HG03354 (cell line): ENCODE measurements at regions not wholly inside any gene's neighbourhood (a gene's known extent, or its start where the extent isn't known, plus 50 kb on each side); places are given as distances from the start of the nearest gene placed in this dataset.

ENCODE experiments used
- ATAC-seq: cut with Tn5 transposase; IDR thresholded peaks from one replicate; pipeline ENCODE4 v1.9.1; 2021; ENCODE audit warnings: mild to moderate bottlenecking; ENCODE audit not compliant: unreplicated experiment, poor library complexity, severe bottlenecking

DNA sequence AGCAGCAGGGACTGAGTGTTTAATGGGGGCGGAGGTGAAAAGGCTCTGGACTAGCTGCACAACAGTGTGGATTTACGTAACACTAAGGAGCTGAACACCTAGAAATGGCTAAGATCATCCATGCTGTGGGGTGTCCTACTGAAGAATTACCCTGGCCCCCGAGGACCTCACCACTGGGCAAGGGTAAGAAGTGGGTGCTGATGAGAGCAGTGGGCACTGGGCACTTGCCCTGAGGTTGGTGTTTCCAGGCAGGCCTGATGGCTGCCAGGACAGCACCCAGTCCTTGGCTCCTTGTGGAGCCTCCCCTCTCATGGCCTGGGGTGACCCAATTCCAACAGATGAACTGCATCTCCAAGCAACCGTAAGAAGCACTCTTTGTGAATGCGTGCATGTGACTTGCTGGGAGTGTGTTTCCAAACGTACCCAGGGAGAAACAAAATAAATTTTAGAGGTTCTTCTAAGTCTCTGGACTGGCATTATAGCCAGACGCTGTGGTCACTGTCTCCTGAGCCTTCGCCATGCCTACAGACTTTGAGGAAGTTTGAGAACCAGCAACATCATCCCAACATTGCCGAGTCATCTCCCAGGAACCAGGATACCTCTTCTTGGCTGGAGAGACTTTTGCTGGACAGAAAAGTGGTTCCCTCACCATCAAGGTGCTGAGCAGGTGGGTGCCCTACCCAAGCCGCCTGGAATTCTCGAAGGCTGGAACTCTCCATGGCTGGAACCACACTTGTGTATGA lies 245.9 kb downstream of the ERMARD start:
- no peak for ATAC-seq

DNA sequence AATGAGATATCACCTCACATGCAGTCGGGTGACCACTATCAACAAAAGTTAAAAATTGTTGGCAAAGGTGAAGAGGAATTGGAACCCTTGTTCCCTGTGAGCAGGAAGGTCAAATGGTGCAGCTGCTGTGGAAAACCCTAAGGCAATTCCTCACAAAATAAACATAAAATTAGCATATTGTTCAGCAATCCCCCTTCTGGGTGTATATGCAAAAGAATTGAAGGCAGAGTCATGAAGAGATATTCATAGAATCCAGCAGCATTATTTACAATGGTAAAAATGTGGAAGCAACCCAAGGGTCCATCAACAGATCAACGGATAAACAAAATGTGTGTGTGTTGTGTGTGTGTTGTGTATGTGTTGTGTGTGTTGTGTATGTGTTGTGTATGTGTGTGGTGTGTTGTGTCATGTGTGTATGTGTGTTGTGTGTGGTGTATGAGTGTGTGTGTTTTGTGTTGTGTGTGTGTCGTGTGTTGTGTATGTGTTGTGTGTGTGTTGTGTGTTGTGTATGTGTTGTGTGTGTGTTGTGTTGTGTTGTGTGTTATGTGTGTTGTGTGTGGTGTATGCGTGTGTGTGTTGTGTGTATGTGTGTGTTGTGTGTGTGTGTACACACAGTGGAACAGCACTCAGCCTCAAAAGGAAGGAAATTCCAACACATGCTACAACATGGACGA lies 245.1 kb downstream of the ERMARD start:
- no peak for ATAC-seq

DNA sequence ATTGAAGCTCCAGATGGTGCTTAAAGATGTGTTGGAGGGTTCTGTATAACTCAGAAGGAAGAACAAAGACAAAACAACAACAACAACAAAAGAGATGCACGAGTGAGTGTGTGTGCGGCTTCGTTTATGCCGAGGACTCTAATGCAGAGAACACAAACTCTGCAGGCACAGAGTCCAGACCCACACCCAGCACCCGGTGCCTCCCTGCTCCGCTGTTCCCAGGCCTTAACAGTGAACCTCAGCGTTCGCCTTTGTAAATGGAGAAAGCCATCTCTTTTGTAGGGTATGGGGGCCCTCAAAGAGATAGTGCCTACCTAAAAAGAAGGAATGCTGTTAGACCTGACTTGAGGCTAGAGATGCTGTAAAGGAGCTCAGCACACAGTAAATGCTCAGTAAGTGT lies 243.3 kb downstream of the ERMARD start:
- ATAC-seq: no peak

DNA sequence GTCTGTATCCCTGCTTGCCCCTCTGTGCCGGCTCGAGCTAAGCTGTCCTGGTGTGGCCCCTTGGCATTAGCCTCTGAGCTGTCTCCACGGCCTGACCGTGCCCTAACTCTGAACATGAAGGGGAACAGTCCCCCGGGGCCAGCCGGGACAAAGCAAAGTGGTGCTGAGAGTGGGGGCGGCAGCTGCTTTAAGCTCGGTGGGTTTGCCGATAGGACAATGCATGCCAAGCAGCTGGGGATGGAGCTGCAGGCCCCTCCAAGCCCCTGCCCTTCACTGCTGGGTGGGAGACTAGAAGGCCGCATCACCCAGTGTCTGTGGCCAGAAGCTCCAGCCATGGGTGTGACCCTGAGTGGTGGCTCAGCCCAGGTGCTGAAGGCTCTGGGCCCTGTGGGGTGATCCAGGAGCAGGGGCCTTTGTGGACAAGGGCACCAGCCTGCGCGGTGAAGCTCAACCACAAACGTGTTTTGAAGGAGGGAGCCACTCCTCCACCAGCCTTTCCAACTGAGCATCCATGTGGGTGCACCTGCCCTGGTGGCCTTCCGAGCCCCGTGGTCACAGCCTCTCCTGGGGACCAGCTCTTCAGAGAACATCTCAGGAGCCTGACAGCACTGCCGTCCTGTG lies 242.5 kb downstream of the ERMARD start:
- ATAC-seq: no peak

DNA sequence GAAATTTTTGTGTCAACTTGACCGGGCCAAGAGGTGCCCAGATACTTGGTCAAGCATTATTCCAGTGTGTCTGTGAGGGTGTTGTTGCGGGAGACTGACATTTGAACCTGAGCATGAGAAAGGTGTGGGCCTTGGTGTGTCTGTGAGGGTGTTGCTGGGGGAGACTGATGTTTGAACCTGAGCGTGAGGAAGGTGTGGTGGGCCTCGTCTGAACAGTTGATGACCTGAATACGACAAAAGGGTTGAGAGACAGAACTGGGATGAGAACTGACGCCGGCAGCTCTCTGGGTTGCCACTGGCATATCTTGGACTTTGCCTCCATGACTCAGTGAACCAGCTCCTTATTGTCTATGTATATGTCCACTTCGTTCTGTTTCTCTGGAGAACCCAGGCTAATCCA lies 240.5 kb downstream of the ERMARD start:
- no peak for ATAC-seq

DNA sequence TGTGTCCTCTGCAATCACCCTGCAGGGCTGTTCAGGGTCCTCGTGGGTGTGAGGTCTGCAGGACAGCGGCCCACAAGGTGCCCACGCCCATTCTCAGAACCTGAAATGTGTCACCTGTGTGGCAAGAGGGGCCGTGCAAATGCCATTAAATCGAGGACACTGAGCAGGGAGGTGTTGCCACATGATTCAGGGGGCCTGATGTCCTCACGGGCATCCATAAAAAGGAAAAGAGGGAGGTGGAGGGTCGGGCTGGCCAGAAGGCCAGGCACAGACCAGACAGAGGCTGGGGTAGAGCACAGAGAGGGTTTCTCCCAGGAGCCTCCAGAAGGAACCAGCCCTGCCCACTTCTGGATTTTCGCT lies 239.6 kb downstream of the ERMARD start:
- no peak for ATAC-seq

DNA sequence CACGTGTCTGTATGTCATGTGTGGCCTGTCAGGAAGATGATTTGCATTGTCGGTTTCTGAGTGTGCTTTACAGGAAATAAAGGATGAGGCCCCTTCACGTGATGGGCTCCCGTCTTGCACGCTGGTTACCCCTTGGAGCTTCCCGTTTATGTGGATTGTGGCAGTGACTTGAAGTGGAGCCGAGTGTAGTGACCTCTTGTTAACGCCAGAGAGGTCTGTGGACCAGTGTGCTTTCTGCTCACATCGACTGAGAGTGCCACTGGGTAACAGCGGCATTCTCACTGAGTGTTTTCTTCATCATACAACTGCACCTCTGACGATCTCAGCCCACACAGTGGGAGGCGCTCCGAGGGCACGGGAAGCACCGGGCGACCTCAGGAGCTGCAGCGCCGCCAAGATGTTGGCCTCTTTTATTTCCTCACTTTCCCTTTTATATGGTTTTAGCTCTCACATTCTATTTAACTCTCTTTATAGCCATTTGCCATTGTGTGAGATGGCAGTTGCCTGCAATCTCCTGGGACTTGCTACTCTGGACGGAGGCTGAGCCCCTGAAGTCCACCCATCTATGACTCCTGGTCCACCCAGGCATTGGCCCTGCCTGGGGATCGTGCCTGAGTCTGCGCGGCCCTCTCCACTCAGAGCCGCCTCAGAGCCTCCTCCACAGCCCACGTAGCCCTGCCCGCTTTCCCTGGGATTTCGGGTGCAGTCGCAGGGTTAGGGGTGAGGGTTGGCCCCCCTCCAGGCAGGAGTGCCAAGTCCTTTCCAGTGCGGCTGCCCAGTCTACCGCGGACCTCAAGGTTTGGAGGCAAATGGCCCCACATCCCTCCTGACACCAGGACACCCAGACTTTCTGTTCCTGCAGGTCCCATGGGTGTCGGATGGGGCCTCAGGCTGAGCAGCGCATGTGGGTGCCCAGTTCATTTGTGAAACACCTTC lies 238.9 kb downstream of the ERMARD start:
- peak; percentile 59 for ATAC-seq

DNA sequence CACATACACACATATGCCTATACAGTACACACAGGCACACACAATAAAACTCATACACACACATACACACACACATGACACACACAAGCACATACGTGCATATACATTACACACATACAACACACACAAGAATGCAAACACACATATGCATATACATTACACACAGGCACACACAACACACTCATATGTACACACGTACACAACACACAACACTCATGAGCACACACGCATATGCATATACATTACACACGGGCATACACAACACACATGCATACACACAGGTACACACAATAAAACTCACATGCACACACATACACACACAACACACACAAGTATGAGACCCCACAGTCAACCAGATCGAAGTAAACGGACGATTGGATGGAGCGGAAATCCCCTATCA lies 238.2 kb downstream of the ERMARD start:
- ATAC-seq: no peak

DNA sequence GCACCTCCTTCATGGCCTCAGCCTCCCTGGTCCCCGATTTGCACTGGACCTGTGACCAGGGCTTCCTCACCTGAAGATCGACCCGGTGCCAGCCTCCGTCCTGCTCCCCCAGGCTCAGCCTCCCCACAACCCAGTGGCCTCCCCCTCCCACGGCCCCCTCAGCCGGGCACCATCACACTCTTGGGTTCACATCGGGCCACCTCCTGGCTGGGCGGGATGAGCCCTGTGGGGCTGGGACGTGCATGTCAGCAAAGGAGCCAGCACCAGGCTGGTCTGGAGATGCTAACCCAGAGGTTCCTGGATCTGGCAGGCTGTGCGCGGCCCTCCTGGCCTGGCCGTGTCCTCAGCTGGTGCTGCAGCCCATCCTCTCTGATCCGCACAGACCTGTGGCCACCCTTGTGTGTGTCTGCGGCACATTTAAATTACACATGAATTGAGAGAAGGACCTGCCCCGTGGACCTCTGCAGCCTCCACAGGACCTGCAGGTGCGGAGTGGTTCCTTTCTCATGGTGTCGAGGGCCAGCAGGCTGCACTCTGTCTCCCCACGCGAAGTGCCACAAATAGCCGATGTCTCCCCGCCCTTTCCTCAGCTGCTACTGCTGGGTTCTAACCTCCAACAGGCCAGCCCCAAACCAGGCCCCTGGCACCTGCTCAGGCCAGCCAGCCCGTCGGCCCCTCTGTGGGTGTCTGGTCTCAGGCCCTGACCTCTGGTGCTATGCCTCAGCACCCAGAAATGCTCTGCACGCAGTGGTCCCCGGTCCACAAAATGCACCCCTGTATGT lies 237.5 kb downstream of the ERMARD start:
- ATAC-seq: no peak

DNA sequence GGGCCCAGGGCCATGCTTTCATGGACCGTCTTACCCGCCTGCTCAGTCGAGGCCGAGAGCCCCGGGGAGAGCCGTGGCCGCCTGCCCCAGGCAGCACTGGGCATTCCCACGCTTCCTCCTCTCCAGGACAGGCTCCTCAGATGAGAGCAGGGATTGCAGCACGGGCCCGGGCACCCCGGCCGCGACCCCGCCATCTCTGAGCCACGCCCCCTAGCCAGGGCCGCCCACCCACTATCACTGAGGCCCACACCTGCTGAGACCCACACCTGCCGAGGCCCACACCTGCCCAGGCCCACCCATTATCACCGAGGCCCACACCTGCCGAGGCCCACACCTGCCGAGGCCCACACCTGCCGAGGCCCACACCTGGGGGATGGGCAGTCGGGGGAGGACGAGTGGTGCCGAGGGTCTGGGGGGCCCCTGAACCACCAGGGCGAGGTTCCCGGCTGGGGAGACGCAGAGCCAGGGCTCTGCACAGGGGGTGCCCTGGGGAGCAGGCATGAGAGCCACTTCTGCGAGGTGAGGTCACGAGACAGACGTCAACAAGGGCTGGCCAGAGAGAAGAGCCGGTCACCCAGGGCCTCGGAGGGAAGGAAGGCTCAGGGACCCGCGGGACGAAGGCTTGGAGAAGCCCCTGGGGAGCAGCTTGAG lies 235.6 kb downstream of the ERMARD start:
- no peak for ATAC-seq

DNA sequence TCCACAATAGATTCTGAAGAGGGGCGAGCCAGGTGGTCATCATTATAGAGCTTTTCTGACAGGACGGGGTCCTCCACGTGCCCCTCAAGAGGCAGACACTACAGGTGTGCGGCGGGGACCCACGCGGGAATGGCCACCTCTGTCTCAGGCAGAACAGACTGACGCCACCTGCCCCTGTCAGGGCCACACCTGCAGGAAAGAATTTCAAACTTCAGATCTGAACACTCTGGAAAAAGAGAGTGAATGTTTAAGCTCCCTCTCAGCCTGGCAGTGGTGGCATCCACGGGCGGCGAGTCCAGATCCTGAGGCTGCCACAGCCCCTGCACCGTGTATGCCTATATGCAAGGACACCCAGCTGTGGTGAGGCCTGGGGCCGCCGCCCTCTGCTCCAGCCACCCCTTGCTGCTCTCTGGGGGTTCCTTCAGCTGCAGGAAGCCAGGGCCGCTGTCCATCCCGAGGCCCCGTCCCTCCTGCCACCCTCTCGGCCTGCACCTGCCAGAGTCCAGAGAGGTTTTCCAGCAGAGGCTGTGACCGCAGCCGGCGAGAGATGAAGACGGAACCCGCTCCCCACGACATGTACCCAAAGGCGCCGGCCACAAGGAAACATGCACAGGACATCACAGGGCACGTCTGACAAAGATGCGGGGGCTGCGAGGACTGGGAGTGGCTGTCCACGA lies 234.9 kb downstream of the ERMARD start:
- ATAC-seq: no peak

DNA sequence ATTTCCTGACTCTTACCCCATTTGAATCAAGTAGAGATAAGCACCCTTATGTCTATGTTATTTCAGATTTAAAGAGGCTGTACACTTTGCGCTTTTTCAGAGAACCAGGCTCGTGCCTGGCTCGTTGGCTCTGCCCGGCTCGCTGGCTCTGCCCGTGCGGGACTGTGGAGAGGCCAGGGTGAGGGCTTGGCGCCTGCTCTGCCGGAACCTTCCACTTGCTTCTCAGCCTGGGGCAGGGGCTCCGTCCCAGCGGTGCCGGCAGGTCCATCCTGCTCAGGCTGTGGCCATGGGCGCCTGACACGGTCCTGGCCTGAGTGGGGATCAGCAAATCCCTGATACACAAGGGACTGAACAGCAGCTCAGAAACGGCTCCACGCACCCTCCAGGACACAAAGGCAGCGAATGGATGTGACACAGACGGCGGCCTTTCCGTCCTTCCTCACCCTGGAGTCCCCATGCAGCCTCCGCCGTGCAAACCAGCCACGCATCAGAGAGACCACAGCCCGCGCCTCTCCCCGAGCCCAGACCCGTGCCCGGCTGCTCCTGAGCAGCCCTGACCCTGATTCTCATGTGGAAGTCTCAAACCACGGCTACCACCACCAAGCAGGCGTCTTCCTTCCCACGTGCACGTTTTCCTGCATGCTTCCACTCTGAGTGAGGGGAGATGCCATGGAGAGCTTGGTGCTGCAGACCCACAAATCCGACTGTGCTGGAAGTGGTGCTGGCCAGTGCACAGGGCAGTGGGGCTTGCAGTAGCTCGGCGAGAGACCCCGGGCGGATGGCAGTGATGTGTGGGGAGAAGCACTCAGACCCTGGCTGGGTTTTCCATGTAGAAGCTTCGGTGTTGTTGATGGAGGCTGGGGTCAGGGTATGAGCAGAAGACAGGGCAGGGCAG lies 233.9 kb downstream of the ERMARD start:
- ATAC-seq: no peak

DNA sequence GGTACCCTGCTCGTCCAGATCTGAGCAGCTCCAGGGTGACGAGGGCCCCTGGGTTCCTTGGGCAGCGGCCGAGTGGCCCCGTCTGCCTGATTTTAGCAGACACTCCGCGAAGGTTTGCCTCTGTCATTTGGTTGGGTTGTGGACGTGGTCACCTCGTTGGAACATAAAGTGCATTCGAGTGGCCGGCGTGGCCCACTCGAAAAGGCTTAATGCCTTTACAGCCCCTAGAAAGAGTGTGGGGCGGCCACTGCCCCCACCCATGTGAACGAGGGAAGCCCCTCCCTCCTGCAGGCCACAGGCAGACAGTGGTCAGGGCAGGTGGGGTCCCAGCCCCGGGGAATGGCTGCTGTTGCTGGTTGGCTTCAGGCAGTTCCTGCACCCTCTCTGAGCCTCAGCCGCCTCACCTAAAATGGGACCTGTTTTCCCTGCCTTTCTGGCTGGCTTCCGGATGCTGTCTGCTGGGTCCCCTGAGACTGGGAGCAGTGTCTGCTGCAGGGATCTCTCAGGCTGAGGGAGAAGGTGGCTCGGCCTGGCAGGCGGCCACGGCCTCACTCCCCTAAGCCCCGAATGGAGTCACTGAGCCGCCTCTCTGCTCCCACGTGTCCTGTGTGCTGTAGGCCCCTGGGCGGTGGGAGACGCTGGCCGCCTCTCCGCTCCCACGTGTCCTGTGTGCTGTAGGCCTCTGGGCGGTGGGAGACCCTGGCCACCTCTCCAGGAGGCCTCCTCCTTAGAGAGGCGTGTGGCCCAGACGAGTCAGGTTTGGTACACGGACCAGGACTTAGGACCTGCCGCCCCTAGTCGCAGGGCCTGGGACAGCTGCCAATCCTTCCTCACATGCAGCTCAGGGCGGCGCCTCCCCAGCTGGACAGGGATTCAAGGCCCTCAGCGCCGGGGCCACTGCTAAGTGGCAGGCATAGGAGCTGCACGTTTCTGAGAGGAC lies 233.0 kb downstream of the ERMARD start:
- no peak for ATAC-seq

DNA sequence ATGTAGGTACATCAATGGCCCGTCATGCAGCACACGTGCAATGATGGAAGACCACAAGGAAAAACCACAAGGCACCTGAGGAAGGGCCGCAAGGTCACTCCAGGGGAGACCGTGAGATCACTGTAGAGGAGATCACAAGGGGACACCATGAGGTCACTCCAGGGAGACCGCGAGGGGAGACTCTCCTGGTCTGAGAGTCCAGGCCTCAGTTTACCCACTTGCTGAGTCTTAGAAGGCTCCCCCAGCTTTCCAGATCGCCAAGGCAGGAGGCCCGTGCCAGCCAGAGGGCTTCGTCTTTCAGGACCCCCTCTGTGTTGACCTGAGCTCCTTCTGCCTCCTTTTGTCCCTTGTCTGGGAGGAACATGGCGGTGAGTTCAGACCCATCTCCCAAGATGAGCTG lies 232.2 kb downstream of the ERMARD start:
- no peak for ATAC-seq

DNA sequence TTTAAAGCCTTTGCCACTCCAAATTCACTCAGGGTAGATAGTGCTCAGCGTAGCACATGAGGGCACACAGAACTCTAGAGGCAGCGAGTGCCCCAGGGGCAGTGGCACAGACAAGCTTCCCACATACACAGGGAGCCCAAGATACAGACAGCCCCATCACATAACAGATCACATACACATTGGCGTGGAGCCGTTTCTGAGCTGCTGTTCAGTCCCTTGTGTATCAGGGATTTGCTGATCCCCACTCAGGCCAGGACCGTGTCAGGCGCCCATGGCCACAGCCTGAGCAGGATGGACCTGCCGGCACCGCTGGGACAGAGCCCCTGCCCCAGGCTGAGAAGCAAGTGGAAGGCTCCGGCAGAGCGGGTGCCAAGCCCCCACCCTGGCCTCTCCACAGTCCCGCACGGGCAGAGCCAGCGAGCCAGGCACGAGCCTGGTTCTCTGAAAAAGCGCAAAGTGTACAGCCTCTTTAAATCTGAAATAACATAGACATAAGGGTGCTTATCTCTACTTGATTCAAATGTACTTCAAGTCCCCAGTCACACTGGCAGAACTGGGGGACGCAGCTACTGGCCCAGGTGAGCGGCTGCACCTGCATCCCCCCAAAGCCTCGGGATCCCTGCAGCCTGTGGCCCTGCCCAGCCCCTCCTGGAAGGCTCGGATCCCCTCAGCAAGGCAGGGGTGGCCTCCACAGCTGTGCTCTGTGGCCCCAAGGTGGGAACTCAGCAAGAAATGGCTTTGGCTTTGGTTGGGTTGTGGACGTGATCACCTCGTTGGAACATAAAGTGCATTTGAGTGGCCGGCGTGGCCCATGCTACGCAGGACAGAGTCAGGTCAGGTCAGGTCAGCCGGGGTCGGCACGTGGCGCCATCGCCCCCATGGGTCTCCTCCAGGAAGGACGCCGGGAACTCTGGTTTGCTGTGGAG lies 231.3 kb downstream of the ERMARD start:
- no peak for ATAC-seq
